Activated CD8-positive, alpha-beta memory T cell treated with anti-CD3 and anti-CD28 coated beads for 36 hours (primary cell): ENCODE measurements at regions not wholly inside any gene's neighbourhood (a gene's known extent, or its start where the extent isn't known, plus 50 kb on each side); places are given as distances from the start of the nearest gene placed in this dataset.

ENCODE experiments used
- CTCF ChIA-PET: fragments of 350-600 bp; sonication (Branson Sonifier 250); formaldehyde crosslinking; loops from one replicate; lab custom pipeline; 2021; ENCODE audit warnings: antibody characterized with exemption; lab: Charles Lee
- POLR2A ChIA-PET: fragments of 350-600 bp; sonication (Branson Sonifier 250); formaldehyde crosslinking; loops from one replicate; lab custom pipeline; 2021; ENCODE audit warnings: antibody characterized with exemption; lab: Charles Lee

- CTCF ChIA-PET = no interaction called here
Observed at GRCh38 chr5:77948476-77948875, 172.3 kb upstream of the TBCA start.

GRCh38 chr5:77947041-77947428 is 170.9 kb upstream of the TBCA start:
- ChIA-PET POLR2A (no interaction called here), CTCF (no interaction called here)

More at GRCh38 chr5:77948476-77948875, 172.3 kb upstream of the TBCA start:
- POLR2A ChIA-PET = no interaction called here

GRCh38 chr5:77946381-77947040 is 170.4 kb upstream of the TBCA start:
- ChIA-PET POLR2A (no interaction called here), CTCF (no interaction called here)

GRCh38 chr5:77945874-77946273 is 169.7 kb upstream of the TBCA start:
- ChIA-PET CTCF (no interaction called here), POLR2A (no interaction called here)

DNA sequence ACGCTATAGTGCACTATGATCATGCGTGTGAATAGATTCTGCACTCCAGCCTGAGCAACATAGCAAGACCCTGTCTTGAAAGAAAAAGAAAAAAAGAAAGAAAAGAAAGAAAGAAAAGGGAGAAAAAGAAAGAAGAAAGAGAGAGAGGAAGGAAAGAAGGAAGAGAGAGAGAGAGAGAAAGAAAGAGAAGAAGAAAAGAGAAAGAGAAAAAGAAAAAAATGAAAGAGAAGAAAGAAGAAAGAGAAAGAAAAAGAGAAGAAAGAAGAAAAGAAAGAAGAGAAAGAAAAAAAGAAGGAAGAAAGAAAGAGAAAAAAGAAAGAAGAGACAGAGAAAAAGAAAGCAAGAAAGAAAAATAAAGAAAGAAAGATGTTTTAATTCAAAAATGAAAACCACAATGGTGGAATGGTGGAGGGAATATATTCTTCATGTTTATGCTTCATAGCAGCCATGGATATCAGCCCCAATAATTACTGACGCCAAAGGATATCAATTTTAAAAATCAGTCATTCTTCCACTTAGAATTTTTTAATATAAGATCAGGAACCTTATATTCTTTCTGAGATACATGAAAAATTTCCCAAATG is 168.7 kb upstream of the TBCA start:
- ChIA-PET POLR2A (no interaction called here), CTCF (no interaction called here)

DNA sequence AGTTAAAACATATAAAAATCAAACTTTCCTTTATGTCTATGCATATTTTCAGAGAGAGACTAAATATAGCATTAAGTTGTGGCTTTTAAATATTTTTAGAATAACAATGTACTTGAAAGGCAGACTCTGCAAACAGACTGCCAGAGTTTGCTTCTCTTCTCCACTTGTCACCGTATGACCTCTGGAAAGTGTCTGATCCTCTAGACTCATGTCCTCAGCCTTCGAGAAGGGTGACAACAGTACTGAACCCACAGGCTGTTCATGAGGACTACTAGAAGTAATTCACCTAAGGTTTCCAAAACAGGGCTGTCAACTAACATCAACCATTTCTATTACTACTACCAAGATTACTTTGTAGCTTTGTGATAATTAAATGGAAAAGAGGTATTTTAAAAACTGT is 167.7 kb upstream of the TBCA start:
- POLR2A ChIA-PET = no interaction called here
- CTCF ChIA-PET = no interaction called here

DNA sequence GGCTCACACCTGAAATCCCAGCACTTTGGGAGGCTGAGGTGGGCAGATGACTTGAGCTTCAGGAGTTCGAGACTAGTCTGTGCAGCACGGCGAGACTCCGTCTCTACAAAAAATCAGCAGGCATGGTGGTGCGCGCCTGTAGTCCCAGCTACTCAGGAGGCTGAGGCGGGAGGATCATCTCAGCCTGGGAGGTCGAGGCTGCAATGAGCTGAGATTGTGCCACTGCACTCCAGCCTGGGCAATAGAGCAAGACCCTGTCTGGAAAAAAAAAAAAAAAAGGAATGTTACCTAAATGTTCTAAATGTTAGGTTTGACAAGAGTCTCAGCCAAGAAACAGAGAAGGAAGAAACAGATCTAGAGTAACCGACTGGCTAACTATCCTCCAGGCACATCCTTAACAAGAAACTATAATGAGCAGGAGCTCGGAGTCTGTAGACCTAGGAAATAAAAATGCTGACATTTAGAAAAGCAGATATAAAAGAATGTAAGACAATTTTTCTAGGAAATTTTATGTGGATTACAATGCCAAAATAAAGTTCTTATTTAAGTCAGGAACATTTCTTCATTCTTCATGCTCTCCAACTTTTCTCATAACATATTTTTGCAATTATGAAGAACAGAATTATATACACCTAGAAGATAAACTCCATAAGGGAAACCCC is 166.6 kb upstream of the TBCA start:
- POLR2A ChIA-PET = no interaction called here
- CTCF ChIA-PET = no interaction called here

- CTCF ChIA-PET = no interaction called here
Observed at GRCh38 chr5:77937015-77937908, 161.1 kb upstream of the TBCA start.

DNA sequence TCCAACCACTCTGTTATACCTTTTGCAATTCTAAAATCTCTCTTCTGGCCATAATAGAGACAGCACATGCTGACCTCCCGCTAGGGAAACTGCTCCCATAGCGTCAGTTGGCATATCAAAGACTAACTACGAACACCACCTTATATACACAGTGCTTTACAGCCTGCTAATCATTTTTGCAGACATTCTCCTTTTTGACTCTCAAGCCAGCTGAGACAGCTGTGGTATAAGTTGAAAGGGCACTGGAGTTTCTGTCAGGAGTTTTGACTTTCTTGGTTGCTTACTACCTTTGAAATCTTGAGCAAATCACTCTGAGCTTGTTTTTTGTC is 160.2 kb upstream of the TBCA start:
- ChIA-PET POLR2A (no interaction called here), CTCF (no interaction called here)

More at GRCh38 chr5:77937015-77937908, 161.1 kb upstream of the TBCA start:
- POLR2A ChIA-PET = no interaction called here

GRCh38 chr5:77935506-77936364 is 159.6 kb upstream of the TBCA start:
- ChIA-PET CTCF (no interaction called here), POLR2A (no interaction called here)

GRCh38 chr5:77928776-77929300 is 152.7 kb upstream of the TBCA start:
- CTCF ChIA-PET = no interaction called here
- POLR2A ChIA-PET = no interaction called here

DNA sequence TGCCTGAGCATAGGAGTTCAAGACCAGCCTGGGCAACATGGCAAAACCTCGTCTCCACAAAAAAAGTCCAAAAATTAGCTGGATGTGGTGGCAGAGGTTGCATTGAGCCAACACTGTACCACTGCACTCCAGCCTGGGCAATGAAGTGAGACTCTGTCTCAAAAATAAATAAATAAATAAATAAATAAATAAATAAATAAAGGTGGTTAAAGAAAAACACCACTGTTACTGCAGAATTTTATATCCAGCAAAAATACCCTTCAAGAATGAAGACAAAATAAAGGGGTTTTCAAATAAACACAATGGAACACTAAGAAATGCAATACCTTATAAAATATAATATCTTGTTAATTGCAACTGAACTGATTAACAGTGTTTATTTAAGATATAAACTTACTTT is 150.2 kb upstream of the TBCA start:
- CTCF ChIA-PET = no interaction called here
- POLR2A ChIA-PET = no interaction called here

DNA sequence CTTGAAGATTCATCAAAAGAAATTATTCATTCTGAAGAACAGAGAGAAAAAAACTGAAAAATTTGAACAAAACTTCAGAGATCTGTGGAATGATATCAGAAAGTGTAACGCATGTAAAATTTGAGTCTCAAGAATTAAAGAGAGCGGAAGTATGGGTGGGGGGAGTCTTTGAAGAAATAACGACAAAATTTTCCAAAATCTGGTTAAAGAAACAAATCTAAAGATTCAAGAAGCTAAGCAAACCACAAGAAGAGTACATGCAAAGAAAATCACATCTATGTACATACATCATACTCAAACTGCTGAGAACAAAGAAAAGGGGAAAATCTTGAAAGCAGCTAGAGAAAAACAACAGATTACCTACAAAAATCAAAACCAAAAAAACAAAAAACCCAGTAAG is 149.4 kb upstream of the TBCA start:
- POLR2A ChIA-PET = no interaction called here
- CTCF ChIA-PET = no interaction called here

- CTCF ChIA-PET = no interaction called here
- POLR2A ChIA-PET = no interaction called here
Observed at GRCh38 chr5:77924081-77924480, 147.9 kb upstream of the TBCA start.

DNA sequence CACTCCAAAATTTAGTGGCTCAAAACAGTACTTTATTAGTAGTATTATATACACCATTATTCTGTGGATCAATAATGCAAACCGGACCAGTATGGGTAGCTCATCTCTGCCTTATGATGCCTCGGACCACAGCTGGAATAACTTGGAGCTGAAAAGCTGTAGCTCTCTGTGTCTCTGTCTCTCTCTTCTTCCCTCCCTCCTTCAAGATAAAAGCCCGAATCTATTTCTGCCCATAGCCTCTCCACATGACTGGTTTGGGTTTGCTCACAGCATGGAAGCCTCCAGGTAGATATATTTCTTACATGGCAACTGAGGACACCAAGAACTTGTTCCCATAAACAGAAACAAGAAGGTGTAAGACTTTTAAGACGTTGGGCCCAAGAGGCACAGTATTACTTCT is 147.5 kb upstream of the TBCA start:
- ChIA-PET CTCF (no interaction called here), POLR2A (no interaction called here)

GRCh38 chr5:77921094-77921768 is 145.1 kb upstream of the TBCA start:
- POLR2A ChIA-PET = no interaction called here
- CTCF ChIA-PET = no interaction called here

GRCh38 chr5:77920359-77921058 is 144.4 kb upstream of the TBCA start:
- POLR2A ChIA-PET = no interaction called here

DNA sequence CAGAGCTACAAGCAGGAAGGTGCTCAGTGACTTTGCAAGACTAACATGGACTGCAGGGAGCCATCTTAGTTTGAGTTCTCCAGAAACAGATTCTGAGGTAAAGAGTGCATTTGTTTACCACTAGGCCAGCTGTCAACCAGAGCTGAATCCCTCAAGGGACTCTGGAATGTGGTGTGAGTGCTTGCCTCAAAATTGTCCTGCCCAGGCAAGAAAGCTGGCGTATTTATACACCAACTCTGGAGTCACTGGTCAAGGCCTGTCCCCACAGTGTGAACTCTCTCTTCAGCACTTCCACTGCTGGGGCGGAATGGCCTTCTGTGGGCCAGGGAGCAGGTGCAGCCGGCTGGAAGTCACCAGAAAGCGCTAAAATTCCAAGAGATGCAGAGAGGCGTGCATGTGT is 139.2 kb upstream of the TBCA start:
- CTCF ChIA-PET = no interaction called here
- POLR2A ChIA-PET = no interaction called here

More at GRCh38 chr5:77920359-77921058, 144.4 kb upstream of the TBCA start:
- CTCF ChIA-PET = no interaction called here
